Smooth muscle cell (in vitro differentiated cells): ENCODE measurements at regions not wholly inside any gene's neighbourhood (a gene's known extent, or its start where the extent isn't known, plus 50 kb on each side); places are given as distances from the start of the nearest gene placed in this dataset.

Source experiments
- DNase-seq: peaks from one replicate; lab custom pipeline; 2025; ENCODE audit not compliant: unreplicated experiment; lab: John Stamatoyannopoulos, UW
- H2AFZ ChIP-seq: fragments of 200-600 bp; sonication (generic); 2 replicates; pipeline ENCODE4 v1.6.0; 2016; ENCODE audit warnings: antibody characterized with exemption, low read depth, mild to moderate bottlenecking
- H3F3A ChIP-seq: fragments of 200-600 bp; sonication (generic); 2 replicates; pipeline ENCODE4 v1.6.0; 2017; ENCODE audit warnings: antibody characterized with exemption, low read depth
- H3K27ac ChIP-seq: fragments of 200-600 bp; sonication (generic); 2 replicates; pipeline ENCODE4 v1.5.1; 2016; ENCODE audit warnings: low read depth, mild to moderate bottlenecking
- H3K27me3 ChIP-seq: fragments of 200-600 bp; sonication (generic); 2 replicates; pipeline ENCODE4 v1.6.1; 2016; ENCODE audit warnings: low read depth, mild to moderate bottlenecking
- H3K36me3 ChIP-seq: fragments of 200-600 bp; sonication (generic); 2 replicates; pipeline ENCODE4 v1.5.1; 2016; ENCODE audit warnings: low read depth
- H3K4me1 ChIP-seq: fragments of 200-600 bp; sonication (generic); 2 replicates; pipeline ENCODE4 v1.5.1; 2016; ENCODE audit warnings: low read depth
- H3K4me2 ChIP-seq: fragments of 200-600 bp; sonication (generic); 2 replicates; pipeline ENCODE4 v1.6.0; 2016; ENCODE audit warnings: mild to moderate bottlenecking
- H3K4me3 ChIP-seq: fragments of 200-600 bp; sonication (generic); 2 replicates; pipeline ENCODE4 v1.5.1; 2016; ENCODE audit warnings: mild to moderate bottlenecking
- H3K79me2 ChIP-seq: fragments of 200-600 bp; sonication (generic); 2 replicates; pipeline ENCODE4 v1.6.0; 2016; ENCODE audit warnings: low read depth, mild to moderate bottlenecking
- H3K9ac ChIP-seq: fragments of 200-600 bp; sonication (generic); 2 replicates; pipeline ENCODE4 v1.6.0; 2016; ENCODE audit warnings: low read depth
- H3K9me3 ChIP-seq: fragments of 200-600 bp; sonication (generic); replicated peaks from 2 replicates; pipeline ENCODE4 v1.5.1; 2016; ENCODE audit warnings: low read depth
- H4K20me1 ChIP-seq: fragments of 200-600 bp; sonication (generic); 2 replicates; pipeline ENCODE4 v1.6.0; 2016; ENCODE audit warnings: low read depth
- WGBS: methylation state at CpG from one replicate; pipeline ENCODE4 v1.1.7; 2016; ENCODE audit warnings: low lambda C conversion rate; 5-methylcytosine and 5-hydroxymethylcytosine counted together
- TF ChIP-seq, protein P1 (sequence below): fragments of 200-600 bp; sonication (generic); IDR thresholded peaks from 2 replicates; pipeline ENCODE4 v1.5.1; 2017; ENCODE audit warnings: borderline replicate concordance, mild to moderate bottlenecking, antibody characterized with exemption; ENCODE audit not compliant: insufficient read depth, poor library complexity, severe bottlenecking

DNA sequence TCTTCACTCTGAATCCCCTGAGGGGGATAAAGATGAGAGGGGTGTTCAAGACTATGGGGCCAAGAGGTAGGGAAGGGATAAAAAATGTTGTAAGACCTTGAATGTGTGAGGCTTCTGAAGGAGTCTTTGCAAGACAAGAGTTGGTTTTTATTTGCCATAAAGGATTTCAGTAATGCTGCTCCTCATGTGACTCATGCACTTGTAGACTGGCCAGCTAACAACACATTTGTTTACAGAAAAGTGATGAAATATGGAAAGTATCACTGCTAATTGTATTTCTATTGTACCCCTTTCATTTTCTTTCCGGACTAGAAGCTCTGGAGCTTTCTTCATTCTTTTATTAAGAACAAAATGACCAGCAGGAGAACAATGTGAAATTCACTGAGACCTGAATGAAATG is 782.1 kb downstream of the EPHA4 start:
- TF ChIP-seq, protein P1, sequence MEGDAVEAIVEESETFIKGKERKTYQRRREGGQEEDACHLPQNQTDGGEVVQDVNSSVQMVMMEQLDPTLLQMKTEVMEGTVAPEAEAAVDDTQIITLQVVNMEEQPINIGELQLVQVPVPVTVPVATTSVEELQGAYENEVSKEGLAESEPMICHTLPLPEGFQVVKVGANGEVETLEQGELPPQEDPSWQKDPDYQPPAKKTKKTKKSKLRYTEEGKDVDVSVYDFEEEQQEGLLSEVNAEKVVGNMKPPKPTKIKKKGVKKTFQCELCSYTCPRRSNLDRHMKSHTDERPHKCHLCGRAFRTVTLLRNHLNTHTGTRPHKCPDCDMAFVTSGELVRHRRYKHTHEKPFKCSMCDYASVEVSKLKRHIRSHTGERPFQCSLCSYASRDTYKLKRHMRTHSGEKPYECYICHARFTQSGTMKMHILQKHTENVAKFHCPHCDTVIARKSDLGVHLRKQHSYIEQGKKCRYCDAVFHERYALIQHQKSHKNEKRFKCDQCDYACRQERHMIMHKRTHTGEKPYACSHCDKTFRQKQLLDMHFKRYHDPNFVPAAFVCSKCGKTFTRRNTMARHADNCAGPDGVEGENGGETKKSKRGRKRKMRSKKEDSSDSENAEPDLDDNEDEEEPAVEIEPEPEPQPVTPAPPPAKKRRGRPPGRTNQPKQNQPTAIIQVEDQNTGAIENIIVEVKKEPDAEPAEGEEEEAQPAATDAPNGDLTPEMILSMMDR = no peak
- peak overlapping the region; percentile 25 for H3K4me2 ChIP-seq

DNA sequence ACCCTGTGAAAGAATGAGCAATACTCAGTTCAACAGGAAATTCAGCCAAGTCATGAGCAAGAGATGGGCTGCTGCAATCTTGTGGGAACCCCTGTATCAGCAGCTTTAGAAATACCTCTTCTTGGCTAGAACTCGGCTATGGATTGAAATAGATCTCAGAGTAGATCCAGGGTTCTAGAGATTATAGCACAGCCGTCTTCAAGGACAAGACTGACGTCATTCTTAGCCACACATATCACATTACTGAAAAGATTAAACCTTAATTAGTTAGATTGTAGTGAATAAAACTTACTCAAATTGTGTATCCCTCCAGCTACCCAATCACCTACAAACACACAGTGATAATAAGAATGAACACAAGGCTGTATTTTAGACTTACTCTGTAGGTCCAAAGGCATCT is 776.4 kb downstream of the EPHA4 start:
- WGBS = 81% methylated on average over 3 of the region's 3 CpGs
- Histone ChIP-seq H3F3A (no peaks in the 10 kb centered on the region), H3K27ac (no peak overlapping the region), H2AFZ (no peak overlapping the region), H3K4me1 (no peaks in the 10 kb centered on the region), H3K4me2 (no peak overlapping the region), H3K4me3 (no peak overlapping the region), H4K20me1 (no peaks in the 10 kb centered on the region), H3K27me3 (no peaks in the 10 kb centered on the region), H3K36me3 (no peaks in the 10 kb centered on the region), H3K79me2 (no peaks in the 10 kb centered on the region), H3K9me3 (no peaks in the 10 kb centered on the region), H3K9ac (no peak overlapping the region)
- TF ChIP-seq, protein P1 = no peak
- no peak for DNase-seq

More for the DNA sequence above, 782.1 kb downstream of the EPHA4 start:
- H3K27me3 ChIP-seq = no peaks in the 10 kb centered on the region
- H3F3A ChIP-seq = no peaks in the 10 kb centered on the region
- no peaks in the 10 kb centered on the region for H3K9me3 ChIP-seq
- WGBS = 81% methylated on average over 1 of the region's 1 CpG
- H4K20me1 ChIP-seq = no peaks in the 10 kb centered on the region
- no peak overlapping the region for H3K4me3 ChIP-seq
- H3K4me1 ChIP-seq = peaks cover 9% of the 10 kb centered on the region
- no peaks in the 10 kb centered on the region for H3K79me2 ChIP-seq
- no peak overlapping the region for H3K27ac ChIP-seq
- no peaks in the 10 kb centered on the region for H3K36me3 ChIP-seq
- no peak for DNase-seq
- H3K9ac ChIP-seq = no peak overlapping the region
- H2AFZ ChIP-seq = no peak overlapping the region

DNA sequence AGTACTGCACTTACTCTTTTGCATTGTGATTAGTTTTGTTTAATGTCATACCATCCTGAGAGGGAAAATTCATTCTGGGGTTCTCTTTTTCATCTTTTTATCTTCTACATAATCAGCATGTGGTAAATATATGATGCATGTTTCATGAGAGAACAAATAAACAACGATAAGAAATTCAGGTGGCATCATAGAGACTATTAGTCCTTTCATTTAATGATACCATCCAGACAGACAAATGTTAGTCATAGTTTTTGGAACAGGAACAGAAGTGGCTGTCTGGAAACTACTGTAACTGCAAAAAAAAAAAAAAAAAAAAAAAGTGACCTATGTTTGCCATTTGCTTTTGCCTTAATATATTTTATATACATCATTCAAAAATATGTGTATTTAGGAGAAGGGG is 761.0 kb downstream of the EPHA4 start:
- Histone ChIP-seq H3K9me3 (no peaks in the 10 kb centered on the region), H3K36me3 (no peaks in the 10 kb centered on the region), H3K79me2 (no peaks in the 10 kb centered on the region), H3K4me2 (no peak overlapping the region), H3K9ac (no peak overlapping the region), H3K4me1 (no peaks in the 10 kb centered on the region), H2AFZ (no peak overlapping the region), H3K27ac (peak overlapping the region; percentile 56), H4K20me1 (no peaks in the 10 kb centered on the region), H3K4me3 (no peak overlapping the region), H3F3A (no peaks in the 10 kb centered on the region), H3K27me3 (no peaks in the 10 kb centered on the region)
- TF ChIP-seq, protein P1 = no peak
- WGBS = 65% methylated on average over 1 of the region's 1 CpG
- DNase-seq = no peak

DNA sequence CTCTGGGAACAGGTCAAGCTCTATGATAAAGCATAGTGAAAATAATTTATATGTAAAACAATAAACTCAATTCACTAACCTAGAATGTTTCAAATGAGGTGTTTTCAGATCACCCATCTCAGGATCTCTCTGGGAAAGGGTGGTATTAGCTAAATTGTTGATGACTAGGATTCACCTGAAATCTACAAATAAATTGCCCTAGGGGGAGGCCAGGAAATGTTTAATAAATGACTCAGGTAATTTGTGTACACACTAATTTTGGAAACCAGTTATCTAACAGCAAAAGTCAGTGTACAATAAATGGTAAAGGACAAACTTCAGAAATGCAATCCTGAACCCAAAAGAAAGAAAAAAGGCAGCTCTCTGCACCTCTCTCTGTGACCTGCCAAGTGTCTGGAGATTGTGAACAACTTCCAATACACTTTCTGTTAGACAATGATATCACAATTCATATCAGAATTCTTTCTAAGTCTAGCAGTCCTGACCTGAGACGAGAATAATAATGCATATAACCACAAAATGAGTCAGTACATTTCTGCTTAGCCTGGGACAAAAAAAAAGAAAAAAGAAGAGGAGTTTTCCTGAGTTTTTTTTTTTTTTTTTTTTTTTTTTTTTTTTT is 760.0 kb downstream of the EPHA4 start:
- Histone ChIP-seq H3K4me3 (no peak overlapping the region), H3K27me3 (no peaks in the 10 kb centered on the region), H3F3A (no peaks in the 10 kb centered on the region), H3K9ac (no peak overlapping the region), H3K4me2 (no peak overlapping the region), H3K79me2 (no peaks in the 10 kb centered on the region), H4K20me1 (no peaks in the 10 kb centered on the region), H3K27ac (peak overlapping the region; percentile 56), H3K4me1 (no peaks in the 10 kb centered on the region), H3K9me3 (no peaks in the 10 kb centered on the region), H3K36me3 (no peaks in the 10 kb centered on the region), H2AFZ (no peak overlapping the region)
- TF ChIP-seq, protein P1 = no peak
- DNase-seq = no peak
- 29% methylated on average over 1 of the region's 1 CpG for WGBS
